HCT116 (cell line): ENCODE measurements at regions not wholly inside any gene's neighbourhood (a gene's known extent, or its start where the extent isn't known, plus 50 kb on each side); places are given as distances from the start of the nearest gene placed in this dataset.

Source experiments
- ATAC-seq: fragments of 200-7000 bp; cut with Tn5 transposase; 2 replicates; pipeline ENCODE4 v1.9.1; 2020; ENCODE audit warnings: mild to moderate bottlenecking, moderate library complexity
- BruUV-seq: library from RNA; stranded (reverse); fragments of 400-500 nt; replicated peaks from 2 replicates; lab custom pipeline; 2021; lab: Mats Ljungman, UMichigan
- CTCF ChIA-PET: fragments of 300-600 bp; sonication (Branson Sonifier 250); formaldehyde crosslinking; loops from one replicate; lab custom pipeline; 2021; ENCODE audit warnings: antibody characterized with exemption; lab: Charles Lee
- POLR2A ChIA-PET: fragments of 300-600, 350-600 bp; sonication (Branson Sonifier 250); formaldehyde crosslinking; loops from one replicate; lab custom pipeline; 2021; ENCODE audit warnings: antibody characterized with exemption; lab: Charles Lee
- RAD21 ChIA-PET, 2 experiments: fragments of 300-600 bp; sonication (Branson Sonifier 250); formaldehyde crosslinking; loops; one replicate each; lab custom pipeline; 2023; ENCODE audit warnings: low total read pairs in 2 of 2; ENCODE audit not compliant: uncharacterized antibody in 2 of 2, unreplicated experiment in 2 of 2, low non-redundant PET in 1 of 2; lab: Charles Lee
- DNase-seq: peaks from one replicate; pipeline ENCODE4 v3.0.0-alpha.2; 2010; ENCODE audit warnings: low read depth, low spot score
- H2AFZ ChIP-seq: fragments of 200-600 bp; shearing (Covaris generic), sonication (generic); 2 replicates; pipeline ENCODE4 v1.6.1; 2017; ENCODE audit warnings: low read depth, mixed run types, mixed read lengths, antibody characterized with exemption, low read length; ENCODE audit not compliant: poor library complexity, severe bottlenecking
- H3K27ac ChIP-seq: 2 replicates; pipeline ENCODE4 v1.5.1; 2012; ENCODE audit warnings: low read depth, low read length
- H3K27me3 ChIP-seq: fragments of 200-600 bp; sonication (generic); 2 replicates; pipeline ENCODE4 v1.6.1; 2016; ENCODE audit warnings: mixed run types, low read length, mixed read lengths; ENCODE audit not compliant: insufficient read depth
- H3K36me3 ChIP-seq, 2 experiments: fragments of 200-500 bp in 1 of 2; fragments of 200-600 bp in 1 of 2; sonication (Bioruptor generic) in 1 of 2; sonication (generic) in 1 of 2; 2 replicates each; pipeline versions ENCODE4 v1.5.1 to v1.6.1; 2014 to 2016; ENCODE audit warnings: low read length in 2 of 2, inconsistent platforms in 1 of 2, mixed read lengths in 1 of 2, mixed run types in 1 of 2; ENCODE audit not compliant: insufficient read depth in 2 of 2, control insufficient read depth in 1 of 2
- H3K4me1 ChIP-seq, 2 experiments: fragments of 200-600 bp in 1 of 2; sonication (generic) in 1 of 2; 2 replicates each; pipeline versions ENCODE4 v1.5.1 to v1.6.1; 2012 to 2017; ENCODE audit warnings: low read length in 2 of 2, inconsistent platforms in 1 of 2, mild to moderate bottlenecking in 1 of 2, mixed read lengths in 1 of 2, mixed run types in 1 of 2, moderate library complexity in 1 of 2; ENCODE audit not compliant: insufficient read depth in 2 of 2, control insufficient read depth in 1 of 2
- H3K4me2 ChIP-seq: fragments of 200-600 bp; sonication (generic); 2 replicates; pipeline ENCODE4 v1.6.1; 2017; ENCODE audit warnings: mixed run types, low read length, mixed read lengths
- H3K4me3 ChIP-seq, 2 experiments: fragments of 200-600 bp in 1 of 2; sonication (generic) in 1 of 2; replicated peaks in 1 of 2; 2 replicates each; pipeline ENCODE4 v1.5.1; 2011 to 2016; ENCODE audit warnings: low read length in 2 of 2, control low read depth in 1 of 2, low read depth in 1 of 2, mild to moderate bottlenecking in 1 of 2, mixed read lengths in 1 of 2, mixed run types in 1 of 2
- H3K79me2 ChIP-seq: fragments of 200-600 bp; sonication (generic); 2 replicates; pipeline ENCODE4 v1.6.1; 2017; ENCODE audit warnings: mild to moderate bottlenecking, mixed run types, low read length, moderate library complexity, mixed read lengths; ENCODE audit not compliant: insufficient read depth
- H3K9ac ChIP-seq: fragments of 200-600 bp; sonication (generic); 2 replicates; pipeline ENCODE4 v1.6.1; 2016; ENCODE audit warnings: low read length, mixed read lengths
- H3K9me2 ChIP-seq: fragments of 200-600 bp; sonication (generic), shearing (Covaris generic); 2 replicates; pipeline ENCODE4 v1.6.1; 2017; ENCODE audit warnings: mixed run types, mild to moderate bottlenecking, moderate library complexity; ENCODE audit not compliant: insufficient read depth
- H3K9me3 ChIP-seq, 2 experiments: fragments of 200-500 bp in 1 of 2; fragments of 200-600 bp in 1 of 2; sonication (Bioruptor generic) in 1 of 2; sonication (generic) in 1 of 2; 2 replicates each; pipeline ENCODE4 v1.6.1; 2014 to 2017; ENCODE audit warnings: low read length in 2 of 2, mixed read lengths in 2 of 2, inconsistent platforms in 1 of 2, low read depth in 1 of 2, mild to moderate bottlenecking in 1 of 2, mixed run types in 1 of 2, moderate library complexity in 1 of 2; ENCODE audit not compliant: control insufficient read depth in 1 of 2, insufficient read depth in 1 of 2
- H4K20me1 ChIP-seq: fragments of 200-600 bp; sonication (generic), shearing (Covaris generic); 2 replicates; pipeline ENCODE4 v1.6.1; 2017; ENCODE audit warnings: mixed run types, mild to moderate bottlenecking, moderate library complexity; ENCODE audit not compliant: insufficient read depth
- CBX3 ChIP-seq: IDR thresholded peaks from 2 replicates; pipeline ENCODE4 v1.6.1; 2012; ENCODE audit warnings: low read depth
- EZH2phosphoT487 ChIP-seq: fragments of 200-600 bp; IDR thresholded peaks from 2 replicates; pipeline ENCODE4 v1.6.1; 2018; ENCODE audit warnings: antibody characterized with exemption, borderline replicate concordance
- REST ChIP-seq: IDR thresholded peaks from 2 replicates; pipeline ENCODE4 v1.6.1; 2012; ENCODE audit warnings: low read depth
- SP1 ChIP-seq: IDR thresholded peaks from 2 replicates; pipeline ENCODE4 v1.6.1; 2012; ENCODE audit warnings: low read depth
- ZBTB33 ChIP-seq: IDR thresholded peaks from 2 replicates; pipeline ENCODE4 v1.6.1; 2011; ENCODE audit warnings: mild to moderate bottlenecking, low read length, moderate library complexity; ENCODE audit not compliant: insufficient replicate concordance; ENCODE audit errors: extremely low read depth
- ZNF274 ChIP-seq: fragments of 200-500 bp; sonication (Bioruptor generic); IDR thresholded peaks from 2 replicates; pipeline ENCODE4 v1.6.1; 2014; ENCODE audit warnings: mild to moderate bottlenecking, low read depth, low read length, inconsistent platforms
- intact Hi-C: fragments of 100-400 bp; cut with micrococcal nuclease; formaldehyde crosslinking; loops from 2 replicates; pipeline ENCODE4 v1.10.0; 2022

- CTCF ChIA-PET = no interaction called here
- Histone ChIP-seq H3K9me3 (peaks cover 0 to 6% of the 10 kb centered on the region in 2 experiments; a peak in 1 of 4 replicates), H3K4me3 (no peak overlapping the region), H3K27me3 (no peaks in the 10 kb centered on the region), H2AFZ (no peak overlapping the region), H4K20me1 (no peaks in the 10 kb centered on the region), H3K27ac (no peak overlapping the region), H3K9ac (no peak overlapping the region), H3K79me2 (no peaks in the 10 kb centered on the region), H3K4me2 (no peak overlapping the region), H3K4me1 (no peaks in the 10 kb centered on the region), H3K36me3 (no peaks in the 10 kb centered on the region), H3K9me2 (no peaks in the 10 kb centered on the region)
- ATAC-seq (no peak), DNase-seq (no peak)
- RAD21 ChIA-PET = no interaction called here
- BruUV-seq = no TSS peak
- TF ChIP-seq SP1 = no peak
- no peak for TF ChIP-seq EZH2phosphoT487
- no peak for TF ChIP-seq CBX3
- no peak for TF ChIP-seq ZBTB33
- TF ChIP-seq ZNF274 = no peak
- TF ChIP-seq REST = no peak
- intact Hi-C loops = no loop called here
- POLR2A ChIA-PET = no interaction called here
Measured at GRCh38 chr20:43337036-43337435, 120.7 kb upstream of the SRSF6 start.
